D721Med (cell line): ENCODE measurements at regions not wholly inside any gene's neighbourhood (a gene's known extent, or its start where the extent isn't known, plus 50 kb on each side); places are given as distances from the start of the nearest gene placed in this dataset.

Experiments used
- DNase-seq: peaks from one replicate; pipeline ENCODE4 v3.0.0; 2011; ENCODE audit warnings: low spot score; ENCODE audit not compliant: insufficient read length
- FAIRE-seq: peaks from 2 replicates; lab custom pipeline; 2011; peaks lifted over from hg19 to GRCh38; lab: Jason Lieb, UNC
- CTCF ChIP-seq: IDR thresholded peaks from 2 replicates; pipeline ENCODE4 v1.5.1; 2012; ENCODE audit warnings: mild to moderate bottlenecking, control low read depth; ENCODE audit not compliant: insufficient read depth; ENCODE audit errors: missing control alignments

GRCh38 chr15:29442532-29442931 is 172.9 kb upstream of the NSMCE3 start:
- DNase-seq (no peak), FAIRE-seq (no peak)
- no peak for TF ChIP-seq CTCF

GRCh38 chr15:29440541-29440940 is 170.9 kb upstream of the NSMCE3 start:
- no peak for TF ChIP-seq CTCF
- FAIRE-seq, result no peak
- DNase-seq, result no peak

- FAIRE-seq, result no peak
- no peak for DNase-seq
- TF ChIP-seq CTCF, result no peak
Observed at GRCh38 chr15:29438703-29439055, 169.1 kb upstream of the NSMCE3 start.

- FAIRE-seq (no peak), DNase-seq (no peak)
- no peak for TF ChIP-seq CTCF
Observed at GRCh38 chr15:29437888-29438702, 168.5 kb upstream of the NSMCE3 start.

- FAIRE-seq (no peak), DNase-seq (no peak)
- no peak for TF ChIP-seq CTCF
Observed at GRCh38 chr15:29435811-29436210, 166.2 kb upstream of the NSMCE3 start.

GRCh38 chr15:29434280-29434679 is 164.7 kb upstream of the NSMCE3 start:
- FAIRE-seq (no peak), DNase-seq (no peak)
- TF ChIP-seq CTCF, result no peak

- FAIRE-seq (no peak), DNase-seq (no peak)
- no peak for TF ChIP-seq CTCF
Observed at GRCh38 chr15:29433507-29434248, 164.1 kb upstream of the NSMCE3 start.
